Karpas-422 (cell line): ENCODE measurements at regions not wholly inside any gene's neighbourhood (a gene's known extent, or its start where the extent isn't known, plus 50 kb on each side); places are given as distances from the start of the nearest gene placed in this dataset.

Experiments
- DNase-seq: peaks from one replicate; pipeline ENCODE4 v3.0.0-alpha.2; 2015
- H2AFZ ChIP-seq: fragments of 200-600 bp; sonication (generic); 2 replicates; pipeline ENCODE4 v1.6.1; 2014; ENCODE audit warnings: antibody characterized with exemption, low read length, mixed read lengths
- H3K27ac ChIP-seq: fragments of 200-600 bp; sonication (generic); 2 replicates; pipeline ENCODE4 v1.5.1; 2014; ENCODE audit warnings: mild to moderate bottlenecking, low read length, moderate library complexity
- H3K27me3 ChIP-seq: fragments of 200-600 bp; sonication (generic); 2 replicates; pipeline ENCODE4 v1.6.1; 2014; ENCODE audit warnings: low read length, mixed read lengths
- H3K36me3 ChIP-seq: fragments of 200-600 bp; sonication (generic); 2 replicates; pipeline ENCODE4 v1.6.1; 2014; ENCODE audit warnings: low read length, mixed read lengths; ENCODE audit not compliant: insufficient read depth
- H3K4me1 ChIP-seq: fragments of 200-600 bp; sonication (generic); 2 replicates; pipeline ENCODE4 v1.6.1; 2014; ENCODE audit warnings: mild to moderate bottlenecking, low read length, mixed read lengths
- H3K4me2 ChIP-seq: fragments of 200-600 bp; sonication (generic); 2 replicates; pipeline ENCODE4 v1.6.1; 2014; ENCODE audit warnings: low read length, low read depth, mild to moderate bottlenecking; ENCODE audit not compliant: poor library complexity, severe bottlenecking
- H3K4me3 ChIP-seq: fragments of 200-600 bp; sonication (generic); 2 replicates; pipeline ENCODE4 v1.5.1; 2014; ENCODE audit warnings: mild to moderate bottlenecking, antibody characterized with exemption, low read length, mixed read lengths
- H3K79me2 ChIP-seq: fragments of 200-600 bp; sonication (generic); 2 replicates; pipeline ENCODE4 v1.6.1; 2014; ENCODE audit warnings: mild to moderate bottlenecking, low read length, mixed read lengths
- H3K9ac ChIP-seq: fragments of 200-600 bp; sonication (generic); 2 replicates; pipeline ENCODE4 v1.6.0; 2014; ENCODE audit warnings: low read length
- H3K9me2 ChIP-seq: fragments of 200-600 bp; sonication (generic), shearing (Covaris generic); replicated peaks from 2 replicates; pipeline ENCODE4 v1.6.0; 2014; ENCODE audit warnings: mild to moderate bottlenecking, low read length, moderate library complexity; ENCODE audit not compliant: insufficient read depth
- H3K9me3 ChIP-seq: fragments of 300-700, 200-600 bp; sonication (generic); 2 replicates; pipeline ENCODE4 v1.6.1; 2014; ENCODE audit warnings: low read length, mixed read lengths
- H4K20me1 ChIP-seq: fragments of 200-600 bp; sonication (generic); 2 replicates; pipeline ENCODE4 v1.6.1; 2014; ENCODE audit warnings: mild to moderate bottlenecking, antibody characterized with exemption, low read length, low read depth; ENCODE audit not compliant: insufficient read depth

- no peak overlapping the region for H3K4me3 ChIP-seq
- H3K9ac ChIP-seq: no peak overlapping the region
Observed at GRCh38 chr14:89040460-89041256, 216.2 kb downstream of the TTC8 start.

DNA sequence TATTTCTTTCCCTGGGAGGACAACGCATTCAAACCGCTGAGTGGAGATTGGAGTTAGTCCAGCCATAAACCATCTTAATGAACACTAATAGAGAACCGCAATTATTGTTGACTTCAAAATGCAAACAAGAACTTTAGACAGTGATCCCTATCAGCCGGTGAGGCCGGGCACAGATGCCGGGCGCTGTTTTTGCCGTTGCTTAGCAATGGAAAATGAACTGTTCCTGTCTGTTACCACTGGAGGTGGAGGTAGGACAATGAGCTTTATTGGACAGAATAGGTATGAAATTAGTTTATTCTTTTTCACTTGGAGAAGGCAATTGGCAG is 216.8 kb downstream of the TTC8 start:
- no peak for DNase-seq
- no peaks in the 10 kb centered on the region for H4K20me1 ChIP-seq
- H3K36me3 ChIP-seq: no peaks in the 10 kb centered on the region
- no peaks in the 10 kb centered on the region for H3K4me1 ChIP-seq
- peaks cover 8% of the 10 kb centered on the region; the same call in 1 of the 2 replicates for H3K27me3 ChIP-seq
- H3K4me2 ChIP-seq: no peak overlapping the region
- H3K9me2 ChIP-seq: no peaks in the 10 kb centered on the region
- no peak overlapping the region for H3K9ac ChIP-seq
- H3K79me2 ChIP-seq: no peaks in the 10 kb centered on the region
- no peak overlapping the region for H3K4me3 ChIP-seq
- no peak overlapping the region for H2AFZ ChIP-seq
- H3K27ac ChIP-seq: no peak overlapping the region
- peaks cover 9% of the 10 kb centered on the region for H3K9me3 ChIP-seq

More at GRCh38 chr14:89040460-89041256, 216.2 kb downstream of the TTC8 start:
- Histone ChIP-seq H2AFZ (no peak overlapping the region), H3K9me2 (no peaks in the 10 kb centered on the region), H3K79me2 (no peaks in the 10 kb centered on the region), H3K36me3 (no peaks in the 10 kb centered on the region), H3K27me3 (peaks cover 8% of the 10 kb centered on the region; the same call in 1 of the 2 replicates), H4K20me1 (no peaks in the 10 kb centered on the region), H3K4me2 (no peak overlapping the region), H3K4me1 (no peaks in the 10 kb centered on the region), H3K27ac (no peak overlapping the region), H3K9me3 (peaks cover 9% of the 10 kb centered on the region)
- peak; percentile 89 for DNase-seq

- no peak overlapping the region for H3K27ac ChIP-seq
- no peaks in the 10 kb centered on the region for H4K20me1 ChIP-seq
- no peaks in the 10 kb centered on the region for H3K9me2 ChIP-seq
- peaks cover 9% of the 10 kb centered on the region for H3K9me3 ChIP-seq
- no peaks in the 10 kb centered on the region for H3K79me2 ChIP-seq
- H3K27me3 ChIP-seq: peaks cover 6% of the 10 kb centered on the region; the same call in 1 of the 2 replicates
- H2AFZ ChIP-seq: no peak overlapping the region
- H3K4me3 ChIP-seq: no peak overlapping the region
- no peaks in the 10 kb centered on the region for H3K4me1 ChIP-seq
- no peak for DNase-seq
- H3K36me3 ChIP-seq: no peaks in the 10 kb centered on the region
- no peak overlapping the region for H3K4me2 ChIP-seq
- H3K9ac ChIP-seq: no peak overlapping the region
Observed at GRCh38 chr14:89042021-89042420, 217.6 kb downstream of the TTC8 start.

GRCh38 chr14:89053303-89053702 is 228.9 kb downstream of the TTC8 start:
- H3K36me3 ChIP-seq: no peaks in the 10 kb centered on the region
- no peaks in the 10 kb centered on the region for H3K9me2 ChIP-seq
- no peak overlapping the region for H2AFZ ChIP-seq
- H3K4me3 ChIP-seq: no peak overlapping the region
- H3K9ac ChIP-seq: no peak overlapping the region
- H3K79me2 ChIP-seq: no peaks in the 10 kb centered on the region
- H3K27ac ChIP-seq: no peak overlapping the region
- H3K4me2 ChIP-seq: no peak overlapping the region
- H4K20me1 ChIP-seq: no peaks in the 10 kb centered on the region
- no peaks in the 10 kb centered on the region for H3K9me3 ChIP-seq
- no peaks in the 10 kb centered on the region for H3K4me1 ChIP-seq
- no peak for DNase-seq
- no peaks in the 10 kb centered on the region for H3K27me3 ChIP-seq

GRCh38 chr14:89056394-89056793 is 231.9 kb downstream of the TTC8 start:
- DNase-seq: no peak
- Histone ChIP-seq H3K4me3 (no peak overlapping the region), H3K27me3 (no peaks in the 10 kb centered on the region), H4K20me1 (no peaks in the 10 kb centered on the region), H3K79me2 (no peaks in the 10 kb centered on the region), H3K4me1 (no peaks in the 10 kb centered on the region), H3K9me2 (no peaks in the 10 kb centered on the region), H3K9me3 (no peaks in the 10 kb centered on the region), H3K9ac (no peak overlapping the region), H2AFZ (no peak overlapping the region), H3K27ac (no peak overlapping the region), H3K36me3 (no peaks in the 10 kb centered on the region), H3K4me2 (no peak overlapping the region)

DNA sequence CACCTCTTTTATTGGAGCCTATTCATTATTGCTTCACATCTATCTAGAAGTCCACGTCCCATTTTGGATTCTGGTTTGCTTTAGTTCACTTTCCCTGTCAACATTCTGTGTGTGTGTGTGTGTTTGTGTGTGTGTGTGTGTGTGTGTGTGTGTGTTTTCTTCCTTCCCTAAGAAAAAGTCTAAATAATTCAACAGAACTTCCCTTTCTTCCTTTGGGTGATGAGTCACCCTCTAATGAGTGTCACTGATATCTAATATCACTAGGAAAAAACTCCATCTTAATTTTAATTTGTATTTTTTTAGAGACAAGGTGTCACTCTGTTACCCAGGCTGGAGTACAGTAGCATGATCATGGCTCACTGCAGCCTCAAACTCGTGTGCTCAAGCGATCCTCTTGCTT is 234.2 kb downstream of the TTC8 start:
- no peaks in the 10 kb centered on the region for H3K79me2 ChIP-seq
- H2AFZ ChIP-seq: no peak overlapping the region
- H3K27ac ChIP-seq: no peak overlapping the region
- no peaks in the 10 kb centered on the region for H4K20me1 ChIP-seq
- H3K4me1 ChIP-seq: no peaks in the 10 kb centered on the region
- no peak overlapping the region for H3K9ac ChIP-seq
- H3K36me3 ChIP-seq: no peaks in the 10 kb centered on the region
- no peak overlapping the region for H3K4me2 ChIP-seq
- H3K9me2 ChIP-seq: no peaks in the 10 kb centered on the region
- H3K4me3 ChIP-seq: no peak overlapping the region
- H3K9me3 ChIP-seq: no peaks in the 10 kb centered on the region
- DNase-seq: no peak
- H3K27me3 ChIP-seq: peaks cover 2% of the 10 kb centered on the region; the same call in 1 of the 2 replicates

DNA sequence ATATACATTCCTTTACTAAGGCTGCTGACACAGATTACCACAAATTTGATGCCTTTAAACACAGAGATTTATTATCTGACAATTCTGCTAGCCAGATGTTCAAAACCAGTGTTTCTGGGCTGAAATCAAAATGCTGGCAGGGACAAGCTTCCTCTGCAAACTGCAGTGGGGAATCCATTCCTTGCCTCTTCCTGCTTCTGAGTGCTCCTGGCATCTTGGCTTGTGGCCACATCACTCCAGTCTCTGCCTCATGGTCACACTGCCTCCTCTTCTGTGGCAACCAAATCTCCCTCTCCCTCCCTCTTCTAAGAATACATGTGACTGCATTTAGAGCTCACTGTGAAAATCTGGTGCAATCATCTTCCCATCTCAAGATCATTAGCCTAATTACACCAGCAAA is 235.7 kb downstream of the TTC8 start:
- Histone ChIP-seq H3K4me1 (no peaks in the 10 kb centered on the region), H3K36me3 (no peaks in the 10 kb centered on the region), H2AFZ (no peak overlapping the region), H3K4me2 (no peak overlapping the region), H3K9me3 (no peaks in the 10 kb centered on the region), H3K27me3 (peaks cover 2% of the 10 kb centered on the region; the same call in 1 of the 2 replicates), H4K20me1 (no peaks in the 10 kb centered on the region), H3K9ac (no peak overlapping the region), H3K79me2 (no peaks in the 10 kb centered on the region), H3K9me2 (no peaks in the 10 kb centered on the region), H3K4me3 (no peak overlapping the region), H3K27ac (no peak overlapping the region)
- no peak for DNase-seq

DNA sequence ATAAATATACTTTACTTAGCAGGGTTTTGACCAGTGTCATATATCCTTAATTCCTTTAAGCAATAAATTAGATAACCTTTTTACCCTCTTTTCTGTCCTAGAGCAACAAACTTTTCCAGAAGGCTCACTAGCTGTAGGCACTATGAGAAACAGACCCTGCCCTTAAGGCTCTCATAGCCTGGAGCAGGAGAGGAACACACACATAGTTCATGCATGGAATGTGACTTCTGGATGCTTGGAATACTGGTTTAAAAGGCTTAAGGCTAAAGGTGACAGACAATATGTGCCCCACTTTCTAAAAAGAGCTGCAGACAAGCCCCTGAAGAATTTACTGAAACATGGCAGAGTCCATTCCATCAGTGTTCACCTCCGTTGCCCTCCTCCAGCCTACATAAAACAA is 237.2 kb downstream of the TTC8 start:
- no peaks in the 10 kb centered on the region for H4K20me1 ChIP-seq
- H3K4me2 ChIP-seq: no peak overlapping the region
- H3K9me3 ChIP-seq: no peaks in the 10 kb centered on the region
- no peak overlapping the region for H3K4me3 ChIP-seq
- H3K36me3 ChIP-seq: no peaks in the 10 kb centered on the region
- no peak overlapping the region for H2AFZ ChIP-seq
- peaks cover 2% of the 10 kb centered on the region; the same call in 1 of the 2 replicates for H3K27me3 ChIP-seq
- H3K4me1 ChIP-seq: no peaks in the 10 kb centered on the region
- no peak overlapping the region for H3K9ac ChIP-seq
- no peak for DNase-seq
- H3K9me2 ChIP-seq: no peaks in the 10 kb centered on the region
- H3K27ac ChIP-seq: no peak overlapping the region
- no peaks in the 10 kb centered on the region for H3K79me2 ChIP-seq
